ENCODE measurements at regions not wholly inside any gene's neighbourhood (a gene's known extent, or its start where the extent isn't known, plus 50 kb on each side); places are given as distances from the start of the nearest gene placed in this dataset.

- TF ChIP-seq CTCF (IDR thresholded peaks at IDR 0.05) = no peak
- no peak for TF ChIP-seq YY1 (IDR thresholded peaks at IDR 0.05; ENCODE audit: low read depth)
- no peak for TF ChIP-seq USF1 (IDR thresholded peaks at IDR 0.05; ENCODE audit: borderline replicate concordance, low read depth)
- TF ChIP-seq ZBTB33 (IDR thresholded peaks at IDR 0.05; ENCODE audit: borderline replicate concordance, low read depth) = no peak
- TF ChIP-seq EP300 (IDR thresholded peaks at IDR 0.05; ENCODE audit: borderline replicate concordance in 1 of 2, low read depth in 1 of 2, low read length in 1 of 2) = no peak
- TF ChIP-seq SMC3 (IDR thresholded peaks at IDR 0.05; ENCODE audit: low read depth, low read length) = no peak
- TF ChIP-seq MAX (IDR thresholded peaks at IDR 0.05; ENCODE audit: low read depth) = no peak
- TF ChIP-seq RAD21 (IDR thresholded peaks at IDR 0.05; ENCODE audit: low read length) = no peak
Observed at GRCh38 chr10:113443141-113443925, 109.5 kb upstream of the HABP2 start.
